Fibroblast of lung (primary cell): ENCODE measurements at regions not wholly inside any gene's neighbourhood (a gene's known extent, or its start where the extent isn't known, plus 50 kb on each side); places are given as distances from the start of the nearest gene placed in this dataset.

Experiments
- CTCF ChIP-seq, 2 donors: IDR thresholded peaks in 1 of 2; conservative IDR thresholded peaks in 1 of 2; 1 replicate in 1 of 2; 2 replicates in 1 of 2; pipeline ENCODE4 v1.5.1; 2011 to 2012; ENCODE audit warnings: low read length in 2 of 2, control low read depth in 1 of 2, inconsistent platforms in 1 of 2, low read depth in 1 of 2, mild to moderate bottlenecking in 1 of 2
- EZH2 ChIP-seq: IDR thresholded peaks from 2 replicates; pipeline ENCODE4 v1.5.1; 2012; ENCODE audit warnings: low read length, control low read depth, mild to moderate bottlenecking; ENCODE audit errors: missing control alignments

GRCh38 chr14:101328412-101329028 is 232.8 kb upstream of the DIO3 start:
- no peak for TF ChIP-seq CTCF (conservative IDR thresholded peaks at IDR 0.05 in 1 of 2, IDR thresholded peaks at IDR 0.05 in 1 of 2; ENCODE audit: low read depth in 1 of 2, low read length in 2 of 2)
- no peak for TF ChIP-seq EZH2
